ENCODE measurements at regions not wholly inside any gene's neighbourhood (a gene's known extent, or its start where the extent isn't known, plus 50 kb on each side); places are given as distances from the start of the nearest gene placed in this dataset.

- no peak for TF ChIP-seq CTCF (IDR thresholded peaks at IDR 0.05)
- TF ChIP-seq POLR2A (IDR thresholded peaks at IDR 0.05): no peak
Observed at GRCh38 chr6:149235130-149235561, 82.4 kb upstream of the TAB2 start.
